HG03571 (cell line): ENCODE measurements at regions not wholly inside any gene's neighbourhood (a gene's known extent, or its start where the extent isn't known, plus 50 kb on each side); places are given as distances from the start of the nearest gene placed in this dataset.

ENCODE experiments used
- ATAC-seq: cut with Tn5 transposase; IDR thresholded peaks from one replicate; pipeline ENCODE4 v1.9.1; 2021; ENCODE audit not compliant: unreplicated experiment

DNA sequence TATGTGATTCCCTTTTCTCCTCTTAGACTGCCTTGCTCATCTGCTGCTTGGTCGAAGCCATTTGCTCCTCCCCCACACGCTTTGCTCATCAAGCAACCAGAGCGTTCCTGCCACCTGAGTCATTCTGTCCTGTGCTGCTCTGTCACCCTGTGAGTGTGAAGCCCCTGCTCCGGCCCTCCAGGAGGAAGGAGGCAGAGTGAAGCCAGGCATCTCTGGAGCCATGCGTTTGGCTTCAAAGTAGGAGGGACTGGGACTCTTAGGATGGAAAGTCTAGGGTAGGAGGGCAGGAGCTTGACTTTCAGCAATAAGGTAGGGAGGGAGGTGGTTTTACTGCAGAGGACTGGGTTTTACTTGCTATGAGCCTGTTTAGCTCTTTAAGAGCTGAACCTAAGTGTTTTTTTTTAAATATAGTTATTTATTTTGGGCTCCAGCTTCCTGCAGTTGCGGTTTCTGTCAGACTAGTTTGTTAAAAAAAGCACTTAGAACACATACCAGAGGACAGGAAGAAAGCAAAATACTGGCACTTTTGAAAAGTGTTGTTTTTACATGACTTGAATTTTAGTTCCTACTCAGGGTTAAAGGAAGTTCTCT, 63.6 kb downstream of the SPINK2 start:
- ATAC-seq: peak; percentile 84

DNA sequence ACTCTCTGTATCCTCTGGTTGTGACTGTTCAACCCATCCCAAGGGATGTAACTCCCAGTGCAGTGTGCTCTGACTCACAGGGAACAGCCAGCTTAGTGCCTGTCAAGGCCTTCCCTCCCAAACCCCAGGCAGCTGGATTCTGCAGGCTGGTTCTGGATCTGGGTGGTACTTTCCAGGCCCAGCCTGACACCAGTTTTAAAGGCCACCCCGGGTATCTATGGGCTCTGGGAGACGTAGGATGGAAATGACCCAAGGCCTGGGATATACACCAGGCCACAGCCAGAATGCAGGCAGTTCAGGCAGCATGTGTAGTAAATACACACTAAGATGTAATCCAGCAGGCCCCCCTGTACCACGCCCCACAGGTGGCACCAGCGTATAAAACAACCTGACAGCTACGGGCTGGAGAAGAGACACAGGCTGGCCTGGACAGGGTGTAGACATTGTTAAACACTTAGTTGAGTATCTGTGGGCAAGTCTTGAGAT, 64.2 kb downstream of the SPINK2 start:
- peak; percentile 38 for ATAC-seq

DNA sequence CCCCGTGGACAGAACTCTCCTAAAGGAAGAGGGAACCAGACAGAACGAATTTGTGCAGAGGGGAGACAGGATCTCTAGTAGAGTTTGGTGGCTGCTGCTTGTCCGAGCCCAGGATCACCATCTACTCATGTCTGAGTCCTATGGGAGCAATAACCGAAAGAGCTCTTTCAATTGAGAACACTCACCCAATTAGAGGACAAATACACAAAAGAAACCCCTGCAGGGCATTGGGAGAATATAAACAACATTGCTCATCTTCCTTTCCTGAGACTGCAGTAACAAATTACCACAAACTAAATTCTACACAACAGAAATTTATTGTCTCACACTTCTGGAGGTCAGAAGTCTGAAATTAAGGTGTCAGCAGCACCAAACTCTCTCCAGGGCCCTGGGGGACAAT, 65.6 kb downstream of the SPINK2 start:
- ATAC-seq: no peak

DNA sequence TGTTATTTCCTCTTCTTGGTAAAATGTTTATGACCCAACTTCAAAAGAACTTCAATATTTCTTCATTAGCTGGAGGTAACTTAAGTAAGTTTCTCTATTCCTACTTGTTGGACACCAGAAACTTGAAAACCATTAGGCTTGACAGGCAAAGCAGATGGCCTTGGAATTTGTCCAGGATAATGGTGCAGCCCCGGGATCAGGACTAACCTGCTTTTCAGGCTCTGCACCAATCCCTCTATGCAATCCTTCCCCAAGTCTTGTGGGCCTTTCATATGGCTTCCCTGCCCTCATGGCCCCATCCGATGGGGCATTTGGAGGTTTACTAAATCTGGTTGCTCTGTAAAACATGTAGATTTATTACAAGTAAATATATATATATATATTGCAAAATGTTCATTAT, 68.5 kb downstream of the SPINK2 start:
- no peak for ATAC-seq

DNA sequence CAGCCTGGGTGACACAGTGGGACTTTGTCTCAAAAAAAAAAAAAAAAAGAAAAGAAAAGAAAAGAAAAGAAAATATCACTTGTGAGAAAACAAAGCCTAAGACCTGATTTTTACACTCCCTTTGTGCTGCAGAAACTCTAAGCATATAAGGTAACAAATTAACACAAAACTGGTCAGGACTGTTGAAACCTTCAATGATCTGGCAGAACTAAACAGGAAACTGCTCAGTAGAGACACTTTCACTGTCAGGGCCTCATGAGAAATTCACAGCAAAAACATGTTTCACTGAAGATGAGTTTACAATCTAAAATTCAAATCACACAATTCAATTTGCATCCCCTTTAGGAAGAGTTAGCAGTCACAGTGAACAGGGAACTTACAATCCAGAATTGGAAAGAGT, 69.1 kb upstream of the HOPX start:
- ATAC-seq: no peak

DNA sequence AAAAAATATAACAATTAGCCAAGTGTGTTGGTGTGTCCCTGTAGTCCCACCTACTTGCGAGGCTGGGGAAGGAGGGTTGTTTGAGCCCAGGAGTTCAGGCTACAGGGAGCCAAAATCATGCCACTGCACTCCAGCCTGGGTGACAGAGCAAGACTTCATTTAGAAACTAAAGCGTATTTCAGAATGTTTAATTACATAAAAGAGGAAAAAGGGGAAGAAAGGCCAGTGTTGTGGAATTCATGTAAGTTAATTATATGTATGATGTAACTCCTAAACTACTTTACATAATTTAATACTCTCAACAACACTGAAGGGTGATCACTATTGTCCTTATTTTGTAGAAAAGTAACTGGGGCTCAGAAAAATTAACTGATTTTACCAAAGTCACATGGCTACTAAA, 67.2 kb upstream of the HOPX start:
- no peak for ATAC-seq

DNA sequence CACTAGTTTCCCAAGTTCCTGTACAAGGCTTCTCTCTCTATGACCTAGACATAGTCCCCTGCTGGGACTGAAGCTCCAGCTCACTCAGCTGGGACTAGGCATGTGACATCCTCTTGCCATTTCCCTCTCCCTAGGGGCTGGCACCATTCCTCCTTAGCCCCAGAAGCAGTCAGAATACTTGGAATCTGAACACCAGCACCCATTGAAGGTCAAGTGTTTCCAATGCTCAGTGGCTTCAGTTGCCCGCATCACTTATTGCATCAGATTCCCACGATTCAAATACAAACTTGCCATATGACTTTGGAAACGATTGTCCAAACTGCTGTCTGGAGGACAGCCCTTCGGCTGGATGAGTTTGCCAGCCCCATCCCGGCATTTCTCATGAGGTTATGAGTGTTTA, 65.5 kb upstream of the HOPX start:
- ATAC-seq: no peak

DNA sequence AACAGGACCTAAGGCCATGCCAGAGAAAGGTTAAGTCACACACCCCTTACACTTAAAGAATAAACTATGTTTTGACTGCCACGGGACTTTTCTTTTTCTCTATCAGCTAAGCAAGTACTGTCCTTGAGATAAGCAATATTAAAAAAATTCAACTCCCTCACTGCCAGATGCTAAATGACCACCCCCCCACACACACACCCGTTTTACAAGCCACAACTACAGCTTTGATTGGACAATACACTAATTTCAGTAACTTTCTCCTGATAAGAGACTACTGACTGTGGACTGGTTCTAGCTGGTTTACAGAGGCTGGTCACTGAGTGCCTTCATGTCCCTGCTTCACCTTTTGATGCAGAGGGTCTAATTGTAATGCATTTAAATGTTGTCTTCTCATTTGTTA, 63.9 kb upstream of the HOPX start:
- ATAC-seq: no peak

DNA sequence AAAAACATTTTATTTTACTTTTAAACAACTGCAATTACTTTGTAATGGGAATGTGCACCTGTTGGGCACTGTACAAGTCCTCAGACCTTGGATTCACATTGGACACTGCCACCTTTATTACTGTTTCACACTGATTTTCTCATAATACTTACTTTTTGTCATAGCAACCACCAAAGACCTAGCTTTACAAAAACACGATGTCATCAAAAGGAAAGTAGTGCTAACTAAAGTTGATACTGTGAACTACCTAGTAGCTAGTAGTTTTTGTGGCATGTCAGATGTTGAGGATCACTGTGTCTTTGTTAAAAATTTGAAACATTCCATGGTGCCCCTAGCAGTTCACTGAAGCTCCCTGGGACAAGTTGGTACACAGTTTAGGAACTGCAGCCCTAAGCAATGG, 62.9 kb upstream of the HOPX start:
- ATAC-seq: no peak

DNA sequence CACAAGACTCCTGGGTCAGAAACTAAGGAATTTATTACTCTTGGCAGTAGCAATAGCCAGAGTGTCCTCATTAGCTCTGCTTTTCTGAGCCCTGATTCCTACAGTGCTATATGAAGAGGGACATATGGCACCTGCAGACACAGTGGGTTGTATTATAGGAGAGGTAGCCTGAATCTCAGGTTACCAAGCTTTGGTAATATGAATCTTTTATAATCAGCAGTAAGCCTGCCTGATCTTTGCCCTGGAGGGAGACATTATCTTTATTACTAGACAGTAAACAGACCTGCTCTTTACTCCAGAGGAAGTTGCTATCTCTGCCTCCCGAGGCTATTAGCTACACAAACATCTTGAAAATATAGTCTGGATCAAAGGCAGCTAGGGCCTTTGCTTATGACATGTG, 62.5 kb upstream of the HOPX start:
- ATAC-seq: no peak

DNA sequence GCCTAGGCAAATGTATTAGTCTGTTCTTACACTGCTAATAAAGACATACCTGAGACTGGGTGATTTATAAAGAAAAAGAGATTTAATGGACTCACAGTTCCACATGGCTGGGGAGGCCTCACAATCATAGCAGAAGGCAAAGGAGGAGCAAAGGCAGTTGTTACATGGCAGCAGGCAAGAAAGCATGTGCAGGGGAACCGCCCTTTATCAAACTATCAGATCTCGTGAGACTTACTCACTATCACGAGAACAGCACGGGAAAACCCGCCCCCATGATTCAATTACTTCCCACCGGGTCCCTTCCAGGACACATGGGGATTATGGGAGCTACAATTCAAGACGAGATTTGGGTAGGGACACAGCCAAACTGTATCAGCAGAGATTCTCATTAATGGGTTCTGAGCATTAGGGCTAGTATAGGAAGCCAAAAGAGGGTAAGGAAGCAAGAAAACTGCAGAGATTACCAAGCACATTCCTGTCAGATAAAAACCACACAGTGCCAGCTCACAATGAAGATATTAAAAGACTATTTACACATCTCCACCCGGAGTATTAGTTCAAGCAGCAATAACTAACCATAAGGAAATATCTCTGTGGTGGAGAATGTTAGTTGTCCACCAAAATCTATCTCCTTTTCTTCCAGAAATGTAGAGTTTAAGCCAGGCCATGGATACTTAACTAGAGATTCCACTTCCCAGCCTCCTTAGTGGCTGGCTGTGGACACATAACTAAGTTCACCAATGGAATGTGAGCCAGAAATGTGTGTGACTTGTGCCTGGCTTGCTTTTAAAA, 61.2 kb upstream of the HOPX start:
- no peak for ATAC-seq

DNA sequence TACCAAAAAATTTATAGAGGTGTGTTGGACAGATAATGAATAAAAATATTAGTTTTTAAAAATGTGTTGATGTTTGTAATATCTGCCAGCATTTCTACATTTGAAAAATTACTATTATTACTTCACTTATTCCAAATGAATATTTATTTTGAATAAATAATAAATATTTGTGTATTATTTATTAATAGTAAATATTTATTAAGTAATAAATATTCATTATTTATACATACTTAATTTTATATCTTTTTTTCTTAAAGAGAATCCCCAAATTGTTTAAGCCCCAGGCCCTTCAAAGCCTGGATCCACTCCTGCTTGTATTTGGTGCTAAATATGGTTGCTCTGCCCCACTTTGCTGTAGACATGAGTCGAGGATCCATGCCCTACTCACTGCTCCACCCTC, 60.5 kb upstream of the HOPX start:
- ATAC-seq: no peak

DNA sequence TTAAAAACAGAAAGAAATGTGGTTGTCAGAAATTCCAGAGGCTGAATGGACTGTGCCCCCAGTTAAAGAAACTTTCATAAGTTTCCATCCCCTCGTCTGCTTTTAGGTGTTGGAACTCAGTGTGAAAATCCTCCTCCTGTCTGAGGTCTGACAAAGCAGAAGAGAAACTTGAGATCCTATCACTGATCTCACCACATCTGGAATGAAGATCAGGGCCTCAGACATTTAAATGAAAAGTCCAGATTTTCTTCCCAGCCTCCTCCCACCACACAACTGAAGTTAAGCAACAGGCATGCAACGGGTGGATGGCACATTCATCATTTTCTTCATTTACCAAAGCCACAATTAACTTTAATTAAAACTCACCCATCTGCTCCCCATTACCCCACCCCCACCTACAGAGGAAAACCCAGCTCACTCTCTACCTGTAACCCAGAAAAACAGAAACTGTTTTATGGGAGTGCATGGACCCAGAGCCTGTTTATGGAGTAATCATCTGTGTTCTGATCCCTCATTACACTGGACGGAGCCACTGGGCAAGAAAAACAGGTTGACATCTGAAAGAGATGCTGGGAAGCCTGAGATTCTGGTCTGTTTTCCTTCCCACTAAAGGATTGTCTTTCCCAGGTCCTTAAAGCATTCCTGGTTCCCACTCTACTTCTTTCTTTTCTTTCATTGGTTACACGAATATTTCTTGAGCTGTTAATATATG, 58.1 kb upstream of the HOPX start:
- ATAC-seq: no peak

DNA sequence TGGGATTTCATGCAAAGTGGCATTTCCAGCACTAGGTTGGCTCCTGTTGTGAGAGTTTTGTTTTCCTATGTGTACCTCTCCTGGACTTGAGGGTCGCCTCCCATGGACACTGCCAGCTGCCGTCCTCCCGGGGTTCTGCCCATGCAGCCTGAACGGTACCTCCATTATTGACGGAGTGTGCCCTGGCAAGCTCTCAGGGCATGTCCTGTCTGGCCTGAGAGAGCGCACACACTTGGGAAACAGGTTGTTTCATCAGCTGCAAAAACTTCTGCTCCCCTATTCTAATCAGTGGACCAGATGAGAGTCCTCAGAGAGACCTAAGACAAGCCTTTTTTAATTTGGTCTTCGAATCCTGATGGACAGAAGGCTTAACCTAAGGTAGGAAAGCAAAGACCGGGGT, 56.6 kb upstream of the HOPX start:
- ATAC-seq: no peak

DNA sequence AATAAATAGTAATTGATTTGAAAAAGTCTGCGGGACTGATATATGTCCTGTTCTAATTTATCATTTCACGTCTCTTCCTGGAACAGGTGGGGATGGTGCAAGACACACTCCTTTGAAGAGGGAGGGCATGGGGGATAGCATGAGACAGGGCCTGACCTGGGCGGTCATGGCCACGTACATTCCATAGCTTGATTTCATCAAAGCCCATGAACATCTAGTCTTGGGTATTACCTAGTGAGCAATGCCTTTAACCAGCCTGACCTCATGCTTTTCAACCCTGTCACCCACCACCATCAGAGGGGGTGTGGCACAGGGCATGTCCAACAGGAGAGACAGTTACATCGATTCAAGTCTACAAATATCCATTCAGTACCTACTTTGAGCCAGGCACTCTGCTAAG, 52.3 kb upstream of the HOPX start:
- no peak for ATAC-seq

DNA sequence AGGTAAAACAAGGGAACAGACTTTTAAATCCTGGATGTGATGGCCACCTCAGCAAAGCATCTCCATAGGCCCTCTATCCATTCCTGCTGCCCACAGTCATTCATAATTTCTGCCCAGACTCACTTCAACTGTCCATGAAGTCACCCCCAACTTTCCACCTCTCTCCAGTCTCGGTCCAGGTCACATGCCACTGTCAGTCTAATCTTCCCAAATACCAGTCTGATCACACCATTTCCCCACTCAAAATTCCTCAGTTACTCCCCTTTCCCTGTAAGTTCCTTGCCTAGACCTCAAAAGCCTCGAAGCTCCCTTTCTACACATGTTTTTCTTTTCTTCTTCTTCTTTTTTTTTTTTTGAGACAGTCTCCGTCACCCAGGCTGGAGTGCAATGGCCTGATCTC, 51.2 kb upstream of the HOPX start:
- no peak for ATAC-seq

DNA sequence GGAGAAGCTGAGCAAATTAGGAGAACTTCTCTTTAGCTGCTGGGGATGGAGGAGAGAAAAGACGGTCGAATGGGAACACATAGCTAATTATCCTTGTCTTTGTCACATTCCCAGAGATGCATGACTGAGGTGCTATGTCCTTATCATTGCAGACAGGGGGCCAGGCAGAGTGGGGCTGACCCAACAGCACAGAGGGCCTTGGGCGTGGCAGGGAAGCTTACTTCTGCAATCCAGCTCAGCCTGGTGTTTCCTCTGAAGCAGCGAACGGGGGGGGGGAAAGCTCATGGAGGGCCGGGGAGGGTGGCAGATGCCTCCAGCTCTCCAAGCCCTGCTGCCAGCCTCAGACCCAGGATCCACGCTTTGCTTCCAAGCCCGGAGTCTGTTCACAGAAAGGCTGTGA, 50.8 kb upstream of the HOPX start:
- no peak for ATAC-seq
